Erythroblast (primary cell): ENCODE measurements at regions not wholly inside any gene's neighbourhood (a gene's known extent, or its start where the extent isn't known, plus 50 kb on each side); places are given as distances from the start of the nearest gene placed in this dataset.

Source experiments
- GATA1 ChIP-seq: IDR thresholded peaks from 2 replicates; pipeline ENCODE4 v1.6.1; 2011; ENCODE audit warnings: low read depth, mild to moderate bottlenecking, control low read depth, low read length, moderate library complexity
- POLR2A ChIP-seq: IDR thresholded peaks from 2 replicates; pipeline ENCODE4 v1.6.1; 2011; ENCODE audit warnings: mild to moderate bottlenecking, low read length

GRCh38 chr4:126396121-126396520 lies 1081.4 kb downstream of the FAT4 start:
- TF ChIP-seq POLR2A (no peak), GATA1 (no peak)
